HFF-Myc (cell line): ENCODE measurements at regions not wholly inside any gene's neighbourhood (a gene's known extent, or its start where the extent isn't known, plus 50 kb on each side); places are given as distances from the start of the nearest gene placed in this dataset.
A peak's percentile ranks its signal among the peaks of the same experiment; 100 is the strongest.
"Not testable (repeated sequence)": the region's sequence is repeated elsewhere in the genome, so short reads cannot be mapped to it uniquely, and the experiment has no call there.

Source experiments
- DNase-seq: peaks from one replicate; pipeline ENCODE4 v3.0.0-alpha.2; 2011; ENCODE audit warnings: low read depth; ENCODE audit errors: extremely low read depth
- H3K4me3 ChIP-seq: replicated peaks from 2 replicates; pipeline ENCODE4 v1.5.1; 2011; ENCODE audit warnings: low read depth, mild to moderate bottlenecking, control low read depth, low read length
- CTCF ChIP-seq: IDR thresholded peaks from 2 replicates; pipeline ENCODE4 v1.5.1; 2012; ENCODE audit warnings: mild to moderate bottlenecking, low read depth, low read length, control low read depth; ENCODE audit errors: missing control alignments

- DNase-seq = no peak
- H3K4me3 ChIP-seq = no peak overlapping the region
- TF ChIP-seq CTCF = no peak
Measured at GRCh38 chr21:14040386-14040785, 170.4 kb downstream of the LIPI start.

GRCh38 chr21:14028619-14029018 lies 182.1 kb downstream of the LIPI start:
- DNase-seq = not testable (repeated sequence)
- peak overlapping the region; percentile 47 for H3K4me3 ChIP-seq

- H3K4me3 ChIP-seq = peak overlapping the region; percentile 47
- peak; percentile 85 for DNase-seq
Measured at GRCh38 chr21:14027235-14027869, 183.4 kb downstream of the LIPI start.

- not testable (repeated sequence) for H3K4me3 ChIP-seq, DNase-seq
Measured at GRCh38 chr21:14020108-14020507, 190.6 kb downstream of the LIPI start.

GRCh38 chr21:14015841-14016240 lies 194.9 kb downstream of the LIPI start:
- not testable (repeated sequence) for DNase-seq

GRCh38 chr21:14013623-14014498 lies 196.9 kb downstream of the LIPI start:
- not testable (repeated sequence) for DNase-seq, H3K4me3 ChIP-seq

More at GRCh38 chr21:14015841-14016240, 194.9 kb downstream of the LIPI start:
- H3K4me3 ChIP-seq = not testable (repeated sequence)

GRCh38 chr21:14013056-14013603 lies 197.6 kb downstream of the LIPI start:
- DNase-seq = no peak
- no peak for TF ChIP-seq CTCF

GRCh38 chr21:14012409-14012808 lies 198.3 kb downstream of the LIPI start:
- no peak for TF ChIP-seq CTCF
- no peak for DNase-seq
- no peak overlapping the region for H3K4me3 ChIP-seq

More at GRCh38 chr21:14013056-14013603, 197.6 kb downstream of the LIPI start:
- no peak overlapping the region for H3K4me3 ChIP-seq

GRCh38 chr21:14011751-14012150 lies 199.0 kb downstream of the LIPI start:
- not testable (repeated sequence) for DNase-seq, H3K4me3 ChIP-seq

GRCh38 chr21:14011149-14011548 lies 199.6 kb downstream of the LIPI start:
- H3K4me3 ChIP-seq, DNase-seq: not testable (repeated sequence)
